ENCODE measurements at regions not wholly inside any gene's neighbourhood (a gene's known extent, or its start where the extent isn't known, plus 50 kb on each side); places are given as distances from the start of the nearest gene placed in this dataset.

DNA sequence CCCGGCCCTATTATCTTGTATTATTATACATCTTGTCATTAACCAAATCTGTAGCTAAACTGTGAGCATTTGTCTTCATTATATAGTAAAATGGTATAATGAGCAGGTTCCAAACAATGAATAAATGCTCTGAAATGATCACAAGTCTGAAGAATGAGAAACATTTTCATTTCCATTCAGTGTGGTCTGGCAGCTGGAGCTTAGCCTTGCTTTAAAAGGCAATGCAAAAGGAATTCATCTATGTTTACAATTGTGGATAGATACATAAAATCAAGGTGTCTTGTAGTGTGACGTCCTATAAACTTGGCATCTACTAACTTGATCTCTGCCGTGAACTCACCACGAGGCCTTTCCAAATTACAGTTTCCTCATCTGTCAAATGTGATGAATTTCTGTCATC lies 168.3 kb downstream of the RMST start:
- WGBS, 2 donors, result 50 to 79% methylated on average over 4 of the region's 4 CpGs
- Histone ChIP-seq H3K9ac (ENCODE audit: insufficient read depth in 1 of 2, low read length in 2 of 2) (no peak overlapping the region), H3K4me1 (ENCODE audit: control insufficient read depth in 5 of 5, insufficient read depth in 5 of 5, low read length in 5 of 5) (no peaks in the 10 kb centered on the region), H3K27ac (ENCODE audit: low read depth in 1 of 2, low read length in 1 of 2) (no peak overlapping the region), H3K27me3 (ENCODE audit: control insufficient read depth in 3 of 3, insufficient read depth in 3 of 3, low read length in 2 of 3) (no peaks in the 10 kb centered on the region), H3K9me3 (ENCODE audit: control insufficient read depth in 4 of 4, insufficient read depth in 3 of 4, low read length in 3 of 4) (no peaks in the 10 kb centered on the region), H3K36me3 (ENCODE audit: control insufficient read depth in 4 of 4, insufficient read depth in 4 of 4, low read length in 4 of 4) (no peaks in the 10 kb centered on the region), H3K4me3 (no peak overlapping the region)
- DNase-seq (no peak), ATAC-seq (ENCODE audit: insufficient read depth, low FRiP score) (no peak)
- TF ChIP-seq CTCF (IDR thresholded peaks at IDR 0.05; ENCODE audit: control extremely low read depth, extremely low read depth), result no peak

- ATAC-seq (ENCODE audit: insufficient read depth, low FRiP score), result no peak
- Histone ChIP-seq H3K36me3 (ENCODE audit: control insufficient read depth in 4 of 4, insufficient read depth in 4 of 4, low read length in 4 of 4) (no peaks in the 10 kb centered on the region), H3K4me1 (ENCODE audit: control insufficient read depth in 5 of 5, insufficient read depth in 5 of 5, low read length in 5 of 5) (no peaks in the 10 kb centered on the region), H3K4me3 (no peak overlapping the region), H3K27ac (ENCODE audit: low read depth in 1 of 2, low read length in 1 of 2) (no peak overlapping the region), H3K9me3 (ENCODE audit: control insufficient read depth in 4 of 4, insufficient read depth in 3 of 4, low read length in 3 of 4) (no peaks in the 10 kb centered on the region), H3K27me3 (ENCODE audit: control insufficient read depth in 3 of 3, insufficient read depth in 3 of 3, low read length in 2 of 3) (no peaks in the 10 kb centered on the region), H3K9ac (ENCODE audit: insufficient read depth in 1 of 2, low read length in 2 of 2) (no peak overlapping the region)
- no peak for DNase-seq
- WGBS, 2 donors, result 91 to 92% methylated on average over 3 of the region's 3 CpGs
- TF ChIP-seq CTCF (IDR thresholded peaks at IDR 0.05; ENCODE audit: control extremely low read depth, extremely low read depth), result no peak
Observed at GRCh38 chr12:97637770-97638169, 175.2 kb downstream of the RMST start.

DNA sequence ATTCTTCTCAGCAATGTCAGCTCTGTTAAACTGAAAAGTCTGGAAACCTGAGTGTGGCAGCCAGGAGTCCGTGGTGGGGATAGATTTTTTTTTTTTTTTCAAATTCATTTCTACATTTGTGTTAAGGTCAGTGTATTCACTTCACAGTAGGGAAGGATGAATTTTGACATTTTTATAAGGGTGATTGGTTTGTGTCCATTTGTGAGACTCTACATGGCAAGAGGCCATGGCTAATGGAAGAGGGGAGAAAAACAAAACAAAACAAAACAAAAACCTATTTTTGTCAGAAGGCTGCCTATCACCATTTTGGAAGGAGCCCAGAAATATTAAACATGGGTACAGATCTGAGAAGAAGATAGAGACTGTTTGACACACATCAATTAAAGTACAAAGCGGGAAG lies 176.1 kb downstream of the RMST start:
- Histone ChIP-seq H3K27ac (ENCODE audit: low read depth in 1 of 2, low read length in 1 of 2) (no peak overlapping the region), H3K27me3 (ENCODE audit: control insufficient read depth in 3 of 3, insufficient read depth in 3 of 3, low read length in 2 of 3) (no peaks in the 10 kb centered on the region), H3K4me3 (no peak overlapping the region), H3K9me3 (ENCODE audit: control insufficient read depth in 4 of 4, insufficient read depth in 3 of 4, low read length in 3 of 4) (no peaks in the 10 kb centered on the region), H3K9ac (ENCODE audit: insufficient read depth in 1 of 2, low read length in 2 of 2) (no peak overlapping the region), H3K36me3 (ENCODE audit: control insufficient read depth in 4 of 4, insufficient read depth in 4 of 4, low read length in 4 of 4) (no peaks in the 10 kb centered on the region), H3K4me1 (ENCODE audit: control insufficient read depth in 5 of 5, insufficient read depth in 5 of 5, low read length in 5 of 5) (no peaks in the 10 kb centered on the region)
- 75 to 77% methylated on average over 2 of the region's 2 CpGs for WGBS, 2 donors
- no peak for TF ChIP-seq CTCF (IDR thresholded peaks at IDR 0.05; ENCODE audit: control extremely low read depth, extremely low read depth)
- DNase-seq (no peak), ATAC-seq (ENCODE audit: insufficient read depth, low FRiP score) (no peak)

- TF ChIP-seq CTCF (IDR thresholded peaks at IDR 0.05; ENCODE audit: control extremely low read depth, extremely low read depth), result no peak
- Histone ChIP-seq H3K4me1 (ENCODE audit: control insufficient read depth in 5 of 5, insufficient read depth in 5 of 5, low read length in 5 of 5) (no peaks in the 10 kb centered on the region), H3K4me3 (no peak overlapping the region), H3K9me3 (ENCODE audit: control insufficient read depth in 4 of 4, insufficient read depth in 3 of 4, low read length in 3 of 4) (no peaks in the 10 kb centered on the region), H3K9ac (ENCODE audit: insufficient read depth in 1 of 2, low read length in 2 of 2) (no peak overlapping the region), H3K27ac (ENCODE audit: low read depth in 1 of 2, low read length in 1 of 2) (no peak overlapping the region), H3K36me3 (ENCODE audit: control insufficient read depth in 4 of 4, insufficient read depth in 4 of 4, low read length in 4 of 4) (no peaks in the 10 kb centered on the region), H3K27me3 (ENCODE audit: control insufficient read depth in 3 of 3, insufficient read depth in 3 of 3, low read length in 2 of 3) (no peaks in the 10 kb centered on the region)
- ATAC-seq (ENCODE audit: insufficient read depth, low FRiP score), result no peak
- 79 to 90% methylated on average over 1 of the region's 1 CpG for WGBS, 2 donors
- no peak for DNase-seq
Observed at GRCh38 chr12:97639702-97640101, 177.1 kb downstream of the RMST start.
